ENCODE measurements at regions not wholly inside any gene's neighbourhood (a gene's known extent, or its start where the extent isn't known, plus 50 kb on each side); places are given as distances from the start of the nearest gene placed in this dataset.

DNA sequence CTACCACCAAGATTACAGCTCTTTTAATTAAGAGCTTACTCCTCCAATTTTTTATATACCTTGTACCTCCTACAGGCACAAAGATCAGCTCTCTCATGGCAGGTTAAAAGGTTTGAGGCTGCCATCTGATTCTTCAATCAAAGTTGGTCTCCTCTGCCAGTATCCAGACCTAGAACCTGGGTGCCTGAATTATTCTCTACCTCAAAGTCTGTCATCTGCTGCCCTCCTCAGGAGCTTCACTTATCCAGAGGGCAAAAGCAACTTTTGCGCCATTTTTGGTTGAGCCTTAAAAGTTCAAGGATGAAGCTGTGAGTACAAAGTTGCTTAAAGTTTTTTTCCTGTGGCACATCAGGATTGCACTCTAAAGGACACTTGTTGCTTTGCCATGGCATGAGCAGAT lies 343.7 kb upstream of the PPP1R2C start:
- TF ChIP-seq, protein P1, sequence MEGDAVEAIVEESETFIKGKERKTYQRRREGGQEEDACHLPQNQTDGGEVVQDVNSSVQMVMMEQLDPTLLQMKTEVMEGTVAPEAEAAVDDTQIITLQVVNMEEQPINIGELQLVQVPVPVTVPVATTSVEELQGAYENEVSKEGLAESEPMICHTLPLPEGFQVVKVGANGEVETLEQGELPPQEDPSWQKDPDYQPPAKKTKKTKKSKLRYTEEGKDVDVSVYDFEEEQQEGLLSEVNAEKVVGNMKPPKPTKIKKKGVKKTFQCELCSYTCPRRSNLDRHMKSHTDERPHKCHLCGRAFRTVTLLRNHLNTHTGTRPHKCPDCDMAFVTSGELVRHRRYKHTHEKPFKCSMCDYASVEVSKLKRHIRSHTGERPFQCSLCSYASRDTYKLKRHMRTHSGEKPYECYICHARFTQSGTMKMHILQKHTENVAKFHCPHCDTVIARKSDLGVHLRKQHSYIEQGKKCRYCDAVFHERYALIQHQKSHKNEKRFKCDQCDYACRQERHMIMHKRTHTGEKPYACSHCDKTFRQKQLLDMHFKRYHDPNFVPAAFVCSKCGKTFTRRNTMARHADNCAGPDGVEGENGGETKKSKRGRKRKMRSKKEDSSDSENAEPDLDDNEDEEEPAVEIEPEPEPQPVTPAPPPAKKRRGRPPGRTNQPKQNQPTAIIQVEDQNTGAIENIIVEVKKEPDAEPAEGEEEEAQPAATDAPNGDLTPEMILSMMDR (conservative IDR thresholded peaks at IDR 0.05; ENCODE audit: low read depth in 2 of 2) = peak; percentile 26 to 46
- TF ChIP-seq, protein P2, sequence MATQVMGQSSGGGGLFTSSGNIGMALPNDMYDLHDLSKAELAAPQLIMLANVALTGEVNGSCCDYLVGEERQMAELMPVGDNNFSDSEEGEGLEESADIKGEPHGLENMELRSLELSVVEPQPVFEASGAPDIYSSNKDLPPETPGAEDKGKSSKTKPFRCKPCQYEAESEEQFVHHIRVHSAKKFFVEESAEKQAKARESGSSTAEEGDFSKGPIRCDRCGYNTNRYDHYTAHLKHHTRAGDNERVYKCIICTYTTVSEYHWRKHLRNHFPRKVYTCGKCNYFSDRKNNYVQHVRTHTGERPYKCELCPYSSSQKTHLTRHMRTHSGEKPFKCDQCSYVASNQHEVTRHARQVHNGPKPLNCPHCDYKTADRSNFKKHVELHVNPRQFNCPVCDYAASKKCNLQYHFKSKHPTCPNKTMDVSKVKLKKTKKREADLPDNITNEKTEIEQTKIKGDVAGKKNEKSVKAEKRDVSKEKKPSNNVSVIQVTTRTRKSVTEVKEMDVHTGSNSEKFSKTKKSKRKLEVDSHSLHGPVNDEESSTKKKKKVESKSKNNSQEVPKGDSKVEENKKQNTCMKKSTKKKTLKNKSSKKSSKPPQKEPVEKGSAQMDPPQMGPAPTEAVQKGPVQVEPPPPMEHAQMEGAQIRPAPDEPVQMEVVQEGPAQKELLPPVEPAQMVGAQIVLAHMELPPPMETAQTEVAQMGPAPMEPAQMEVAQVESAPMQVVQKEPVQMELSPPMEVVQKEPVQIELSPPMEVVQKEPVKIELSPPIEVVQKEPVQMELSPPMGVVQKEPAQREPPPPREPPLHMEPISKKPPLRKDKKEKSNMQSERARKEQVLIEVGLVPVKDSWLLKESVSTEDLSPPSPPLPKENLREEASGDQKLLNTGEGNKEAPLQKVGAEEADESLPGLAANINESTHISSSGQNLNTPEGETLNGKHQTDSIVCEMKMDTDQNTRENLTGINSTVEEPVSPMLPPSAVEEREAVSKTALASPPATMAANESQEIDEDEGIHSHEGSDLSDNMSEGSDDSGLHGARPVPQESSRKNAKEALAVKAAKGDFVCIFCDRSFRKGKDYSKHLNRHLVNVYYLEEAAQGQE (IDR thresholded peaks at IDR 0.05; ENCODE audit: unreplicated experiment) = no peak
- TF ChIP-seq EZH2phosphoT487 (IDR thresholded peaks at IDR 0.05; ENCODE audit: unreplicated experiment) = no peak
- no peak for TF ChIP-seq JUNB (IDR thresholded peaks at IDR 0.05; ENCODE audit: unreplicated experiment)
- TF ChIP-seq NANOG (IDR thresholded peaks at IDR 0.05; ENCODE audit: borderline replicate concordance) = no peak
- TF ChIP-seq, protein P3, sequence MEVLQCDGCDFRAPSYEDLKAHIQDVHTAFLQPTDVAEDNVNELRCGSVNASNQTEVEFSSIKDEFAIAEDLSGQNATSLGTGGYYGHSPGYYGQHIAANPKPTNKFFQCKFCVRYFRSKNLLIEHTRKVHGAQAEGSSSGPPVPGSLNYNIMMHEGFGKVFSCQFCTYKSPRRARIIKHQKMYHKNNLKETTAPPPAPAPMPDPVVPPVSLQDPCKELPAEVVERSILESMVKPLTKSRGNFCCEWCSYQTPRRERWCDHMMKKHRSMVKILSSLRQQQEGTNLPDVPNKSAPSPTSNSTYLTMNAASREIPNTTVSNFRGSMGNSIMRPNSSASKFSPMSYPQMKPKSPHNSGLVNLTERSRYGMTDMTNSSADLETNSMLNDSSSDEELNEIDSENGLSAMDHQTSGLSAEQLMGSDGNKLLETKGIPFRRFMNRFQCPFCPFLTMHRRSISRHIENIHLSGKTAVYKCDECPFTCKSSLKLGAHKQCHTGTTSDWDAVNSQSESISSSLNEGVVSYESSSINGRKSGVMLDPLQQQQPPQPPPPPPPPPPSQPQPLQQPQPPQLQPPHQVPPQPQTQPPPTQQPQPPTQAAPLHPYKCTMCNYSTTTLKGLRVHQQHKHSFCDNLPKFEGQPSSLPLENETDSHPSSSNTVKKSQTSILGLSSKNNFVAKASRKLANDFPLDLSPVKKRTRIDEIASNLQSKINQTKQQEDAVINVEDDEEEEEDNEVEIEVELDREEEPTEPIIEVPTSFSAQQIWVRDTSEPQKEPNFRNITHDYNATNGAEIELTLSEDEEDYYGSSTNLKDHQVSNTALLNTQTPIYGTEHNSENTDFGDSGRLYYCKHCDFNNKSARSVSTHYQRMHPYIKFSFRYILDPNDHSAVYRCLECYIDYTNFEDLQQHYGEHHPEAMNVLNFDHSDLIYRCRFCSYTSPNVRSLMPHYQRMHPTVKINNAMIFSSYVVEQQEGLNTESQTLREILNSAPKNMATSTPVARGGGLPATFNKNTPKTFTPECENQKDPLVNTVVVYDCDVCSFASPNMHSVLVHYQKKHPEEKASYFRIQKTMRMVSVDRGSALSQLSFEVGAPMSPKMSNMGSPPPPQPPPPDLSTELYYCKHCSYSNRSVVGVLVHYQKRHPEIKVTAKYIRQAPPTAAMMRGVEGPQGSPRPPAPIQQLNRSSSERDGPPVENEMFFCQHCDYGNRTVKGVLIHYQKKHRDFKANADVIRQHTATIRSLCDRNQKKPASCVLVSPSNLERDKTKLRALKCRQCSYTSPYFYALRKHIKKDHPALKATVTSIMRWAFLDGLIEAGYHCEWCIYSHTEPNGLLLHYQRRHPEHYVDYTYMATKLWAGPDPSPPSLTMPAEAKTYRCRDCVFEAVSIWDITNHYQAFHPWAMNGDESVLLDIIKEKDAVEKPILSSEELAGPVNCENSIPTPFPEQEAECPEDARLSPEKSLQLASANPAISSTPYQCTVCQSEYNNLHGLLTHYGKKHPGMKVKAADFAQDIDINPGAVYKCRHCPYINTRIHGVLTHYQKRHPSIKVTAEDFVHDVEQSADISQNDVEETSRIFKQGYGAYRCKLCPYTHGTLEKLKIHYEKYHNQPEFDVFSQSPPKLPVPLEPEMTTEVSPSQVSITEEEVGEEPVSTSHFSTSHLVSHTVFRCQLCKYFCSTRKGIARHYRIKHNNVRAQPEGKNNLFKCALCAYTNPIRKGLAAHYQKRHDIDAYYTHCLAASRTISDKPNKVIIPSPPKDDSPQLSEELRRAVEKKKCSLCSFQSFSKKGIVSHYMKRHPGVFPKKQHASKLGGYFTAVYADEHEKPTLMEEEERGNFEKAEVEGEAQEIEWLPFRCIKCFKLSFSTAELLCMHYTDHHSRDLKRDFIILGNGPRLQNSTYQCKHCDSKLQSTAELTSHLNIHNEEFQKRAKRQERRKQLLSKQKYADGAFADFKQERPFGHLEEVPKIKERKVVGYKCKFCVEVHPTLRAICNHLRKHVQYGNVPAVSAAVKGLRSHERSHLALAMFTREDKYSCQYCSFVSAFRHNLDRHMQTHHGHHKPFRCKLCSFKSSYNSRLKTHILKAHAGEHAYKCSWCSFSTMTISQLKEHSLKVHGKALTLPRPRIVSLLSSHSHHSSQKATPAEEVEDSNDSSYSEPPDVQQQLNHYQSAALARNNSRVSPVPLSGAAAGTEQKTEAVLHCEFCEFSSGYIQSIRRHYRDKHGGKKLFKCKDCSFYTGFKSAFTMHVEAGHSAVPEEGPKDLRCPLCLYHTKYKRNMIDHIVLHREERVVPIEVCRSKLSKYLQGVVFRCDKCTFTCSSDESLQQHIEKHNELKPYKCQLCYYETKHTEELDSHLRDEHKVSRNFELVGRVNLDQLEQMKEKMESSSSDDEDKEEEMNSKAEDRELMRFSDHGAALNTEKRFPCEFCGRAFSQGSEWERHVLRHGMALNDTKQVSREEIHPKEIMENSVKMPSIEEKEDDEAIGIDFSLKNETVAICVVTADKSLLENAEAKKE (CRISPR knock-in tag; IDR thresholded peaks at IDR 0.05) = no peak
- no peaks in the 10 kb centered on the region for H3K4me1 Mint-ChIP-seq
- Histone ChIP-seq H3K4me1 (ENCODE audit: insufficient read depth) (no peaks in the 10 kb centered on the region), H3K27me3 (ENCODE audit: insufficient read depth) (no peaks in the 10 kb centered on the region), H4K20me1 (replicated peaks; ENCODE audit: insufficient read depth) (no peaks in the 10 kb centered on the region), H3K79me2 (replicated peaks; ENCODE audit: insufficient read depth) (no peaks in the 10 kb centered on the region), H3K9me2 (ENCODE audit: insufficient read depth) (no peaks in the 10 kb centered on the region), H3K4me3 (no peak overlapping the region), H2AFZ (no peak overlapping the region), H3K4me2 (no peak overlapping the region), H3F3A (replicated peaks; ENCODE audit: low read depth) (no peaks in the 10 kb centered on the region), H3K36me3 (ENCODE audit: insufficient read depth) (no peaks in the 10 kb centered on the region), H3K27ac (ENCODE audit: low read depth) (no peak overlapping the region)
- no peak for ATAC-seq
- no peaks in the 10 kb centered on the region for H3K27me3 Mint-ChIP-seq (ENCODE audit: insufficient read depth, low read depth, poor library complexity)
- no peak overlapping the region for H3K27ac Mint-ChIP-seq
- DNase-seq (ENCODE audit: low spot score) = peak; percentile 6
- no peak overlapping the region for H3K4me3 Mint-ChIP-seq
- no peaks in the 10 kb centered on the region for H3K9me3 Mint-ChIP-seq
- no peaks in the 10 kb centered on the region for H3K36me3 Mint-ChIP-seq (ENCODE audit: low read depth)

Data from GM23338 (cell line).